Stimulated activated CD8-positive, alpha-beta memory T cell treated with anti-CD3 and anti-CD28 coated beads, Interleukin-15, amount 100 ng/mL, for 1 hour (primary cell): ENCODE measurements at regions not wholly inside any gene's neighbourhood (a gene's known extent, or its start where the extent isn't known, plus 50 kb on each side); places are given as distances from the start of the nearest gene placed in this dataset.

Source experiments
- DNase-seq: peaks from one replicate; pipeline ENCODE4 v3.0.0-alpha.2; 2020; ENCODE audit warnings: low read depth

GRCh38 chr10:128875956-128876736 is 590.9 kb upstream of the MGMT start:
- no peak for DNase-seq

DNA sequence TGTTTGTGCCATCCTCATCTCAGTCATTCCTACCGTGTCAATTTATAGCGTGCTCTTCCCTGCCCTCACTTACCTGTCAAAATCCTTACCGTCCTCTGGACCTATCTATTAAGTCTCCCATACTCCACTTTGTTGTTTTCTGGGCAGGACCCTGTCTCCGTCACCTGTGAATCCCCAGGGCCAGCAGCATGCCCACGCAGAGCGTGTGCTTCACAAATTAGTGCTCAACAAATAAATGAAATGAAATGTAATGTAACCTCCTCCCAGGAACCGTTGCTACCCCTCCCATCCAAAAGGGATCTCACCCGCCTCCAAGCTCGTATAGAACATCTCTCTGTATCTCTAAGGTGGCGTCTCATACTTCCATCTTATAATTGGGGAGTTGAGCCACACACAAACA is 589.9 kb upstream of the MGMT start:
- DNase-seq, result no peak

DNA sequence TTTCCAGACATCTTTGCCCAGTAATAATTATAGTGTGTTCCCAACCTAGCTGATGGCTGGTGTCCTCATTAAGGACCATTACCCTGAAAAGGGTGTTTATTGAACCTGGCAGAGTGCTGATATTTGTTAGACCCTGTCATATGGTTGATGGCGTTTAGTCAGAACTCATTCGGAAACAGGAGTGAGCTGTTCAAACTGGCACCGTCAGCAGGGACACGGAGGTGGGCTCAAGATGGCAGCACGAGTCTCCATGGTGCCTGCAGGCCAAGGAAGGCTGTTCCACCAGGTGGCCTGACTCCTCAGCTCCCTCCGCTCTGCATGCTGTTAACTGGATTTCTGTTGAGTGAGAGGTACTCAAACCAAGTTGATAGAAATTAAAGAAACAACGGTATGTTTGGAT is 589.1 kb upstream of the MGMT start:
- DNase-seq, result no peak

DNA sequence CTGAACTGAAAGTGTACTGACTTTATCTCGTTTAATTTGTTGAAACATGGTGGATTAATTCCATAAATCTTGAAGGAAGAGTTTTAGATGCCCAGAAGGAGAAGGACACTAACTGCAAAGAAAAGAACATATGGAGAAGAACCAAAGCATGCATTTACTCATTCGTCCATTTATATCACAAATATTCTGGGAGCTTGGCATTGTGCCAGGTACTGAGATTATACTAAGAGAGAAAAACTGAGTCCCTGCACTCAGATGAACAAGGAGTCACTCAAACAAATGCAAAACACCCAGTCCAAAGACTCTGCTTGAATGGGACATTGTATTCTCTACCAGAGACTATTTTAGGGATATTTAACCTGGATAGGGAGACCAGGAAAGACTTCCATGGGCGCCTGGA is 588.0 kb upstream of the MGMT start:
- DNase-seq, result no peak

DNA sequence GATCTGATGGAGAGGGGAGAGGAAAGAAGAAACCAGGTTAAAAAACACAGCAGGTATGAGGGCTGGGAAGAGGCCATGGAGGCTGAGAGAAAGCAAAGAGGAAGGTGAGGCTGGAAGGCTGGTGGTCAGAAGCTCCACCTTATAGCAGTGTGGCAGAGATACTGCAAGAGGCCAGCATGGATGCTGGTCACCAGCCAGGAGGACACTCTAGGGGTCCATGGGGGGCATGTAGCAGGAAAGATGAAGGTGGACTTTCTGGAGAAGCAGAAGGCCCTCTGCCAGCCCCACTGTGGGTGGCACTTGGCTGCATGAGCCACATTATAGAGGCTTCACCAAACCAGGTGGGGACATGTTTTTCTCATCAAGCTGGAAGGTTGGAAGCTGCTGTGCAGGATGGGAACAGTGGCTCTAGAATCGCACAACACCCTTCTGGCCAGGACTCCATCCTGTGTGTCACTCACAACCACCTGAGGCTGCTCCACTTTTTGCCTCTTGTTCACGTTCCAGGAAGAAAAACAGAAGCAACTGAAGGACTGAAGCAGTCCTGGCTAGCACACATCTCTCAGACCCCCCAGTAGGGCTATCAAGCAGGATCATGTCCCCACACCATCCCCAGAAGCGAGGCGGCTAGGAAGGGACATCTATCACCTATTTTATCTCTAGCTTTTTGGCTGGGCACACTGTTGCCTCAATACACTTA is 587.5 kb upstream of the MGMT start:
- no peak for DNase-seq

GRCh38 chr10:128880159-128880725 is 586.8 kb upstream of the MGMT start:
- DNase-seq, result no peak

DNA sequence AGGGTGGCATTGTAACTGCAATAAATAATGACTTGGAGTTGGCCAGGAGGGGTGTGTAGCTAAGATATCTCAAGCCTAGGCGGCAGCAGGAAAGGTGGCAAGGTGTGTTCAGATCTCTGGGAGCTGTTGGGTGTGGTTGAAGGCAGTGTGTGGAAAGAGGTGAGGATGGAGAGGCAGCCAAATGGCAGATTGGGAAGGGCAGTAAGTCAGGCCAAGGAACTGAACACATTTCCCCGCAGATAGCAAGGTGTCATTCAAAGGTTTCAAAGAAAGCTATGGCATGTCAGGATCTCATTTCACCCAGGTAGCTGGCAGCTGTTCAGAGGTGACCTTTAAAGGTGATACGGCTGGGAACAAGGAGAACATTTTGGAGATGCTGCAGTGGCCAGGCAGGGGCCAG is 586.0 kb upstream of the MGMT start:
- no peak for DNase-seq

GRCh38 chr10:128883231-128884032 is 583.6 kb upstream of the MGMT start:
- DNase-seq, result no peak

GRCh38 chr10:128884033-128884425 is 583.0 kb upstream of the MGMT start:
- no peak for DNase-seq

DNA sequence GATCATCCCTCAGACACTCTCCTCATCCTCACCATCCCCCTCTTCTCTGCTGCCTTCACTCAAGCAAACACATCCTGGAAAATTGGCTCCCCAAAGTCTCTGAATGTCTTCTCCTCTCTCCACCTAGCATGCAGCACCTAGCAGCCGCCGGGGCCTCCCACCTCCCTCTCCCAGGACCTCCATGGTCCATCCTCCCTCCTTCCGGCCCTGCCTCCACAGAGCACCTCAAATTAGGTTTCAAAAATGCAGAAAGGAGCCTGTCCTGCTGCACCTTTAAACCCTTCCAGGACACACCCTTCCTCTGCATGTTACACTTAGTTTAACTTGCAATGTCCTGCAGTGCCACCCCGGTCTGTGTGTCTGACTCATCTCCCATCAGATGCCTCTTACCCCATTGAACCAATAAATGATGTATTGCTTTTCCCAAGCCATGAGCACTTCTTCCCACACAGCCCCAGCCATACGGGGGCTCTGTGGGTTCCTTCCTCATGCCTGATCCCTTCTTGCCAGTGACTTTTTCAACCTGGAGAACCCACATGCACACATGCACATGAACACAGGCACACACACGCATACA is 582.5 kb upstream of the MGMT start:
- no peak for DNase-seq

- DNase-seq, result no peak
Measured at GRCh38 chr10:128885573-128886555, 581.2 kb upstream of the MGMT start.

GRCh38 chr10:128887856-128888255 is 579.2 kb upstream of the MGMT start:
- no peak for DNase-seq

DNA sequence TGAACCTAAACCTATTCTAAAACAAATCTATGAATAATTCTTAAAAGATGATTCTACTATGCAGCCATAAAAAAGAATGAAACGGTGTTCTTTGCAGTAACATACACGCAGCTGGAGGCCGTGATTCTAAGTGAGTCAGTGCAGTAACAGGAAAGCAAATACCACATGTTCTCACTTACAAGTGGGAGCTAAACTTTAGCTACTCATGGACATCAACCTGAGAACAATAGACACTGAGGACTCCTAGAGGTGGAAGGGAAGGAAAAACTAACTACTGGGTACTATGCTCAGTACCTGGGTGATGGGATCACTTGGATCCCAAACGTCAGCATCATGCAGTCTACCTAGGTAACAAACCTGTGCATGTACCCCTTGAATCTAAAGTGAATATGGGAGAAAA is 575.0 kb upstream of the MGMT start:
- DNase-seq, result no peak

- DNase-seq, result no peak
Measured at GRCh38 chr10:128894641-128895040, 572.4 kb upstream of the MGMT start.

DNA sequence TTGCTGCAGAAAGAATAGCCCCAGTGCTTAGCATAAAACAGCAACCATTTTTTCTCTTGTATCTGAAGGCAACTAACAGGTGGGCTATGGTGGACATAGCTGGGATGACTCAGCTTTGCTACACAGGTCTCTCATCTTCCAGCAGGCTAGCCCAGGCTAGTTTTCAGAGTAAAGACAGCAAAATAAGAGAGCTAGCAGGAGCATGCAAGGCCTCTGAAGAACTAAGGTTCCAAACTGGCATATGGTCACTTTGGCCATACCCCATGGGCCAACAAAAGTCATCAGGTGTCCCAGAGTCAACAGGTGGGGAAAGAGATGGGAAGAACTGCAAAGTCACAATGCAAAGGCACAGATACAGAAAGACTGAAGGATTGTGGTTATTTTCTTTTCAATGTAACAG is 571.6 kb upstream of the MGMT start:
- no peak for DNase-seq

- DNase-seq, result no peak
Measured at GRCh38 chr10:128896116-128896795, 570.8 kb upstream of the MGMT start.

DNA sequence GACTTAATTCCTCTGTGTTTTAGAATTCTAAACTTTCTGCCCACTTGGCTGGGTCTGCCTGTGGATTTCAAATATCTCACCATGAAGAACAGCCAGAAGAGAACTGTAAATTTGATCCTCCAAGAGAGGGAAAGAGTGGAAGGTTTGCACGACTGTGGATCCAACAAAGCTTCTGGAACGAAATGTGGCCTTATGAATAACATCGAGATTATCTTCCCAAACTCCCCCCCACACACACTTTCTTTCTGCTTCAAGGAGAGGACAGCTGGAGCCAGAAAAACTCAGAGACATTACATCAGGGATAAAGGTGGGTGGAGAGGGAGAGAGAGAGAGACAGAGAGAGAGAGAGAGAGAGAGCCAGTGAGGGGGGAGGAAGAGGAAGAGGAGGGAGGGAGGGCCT is 570.1 kb upstream of the MGMT start:
- no peak for DNase-seq

DNA sequence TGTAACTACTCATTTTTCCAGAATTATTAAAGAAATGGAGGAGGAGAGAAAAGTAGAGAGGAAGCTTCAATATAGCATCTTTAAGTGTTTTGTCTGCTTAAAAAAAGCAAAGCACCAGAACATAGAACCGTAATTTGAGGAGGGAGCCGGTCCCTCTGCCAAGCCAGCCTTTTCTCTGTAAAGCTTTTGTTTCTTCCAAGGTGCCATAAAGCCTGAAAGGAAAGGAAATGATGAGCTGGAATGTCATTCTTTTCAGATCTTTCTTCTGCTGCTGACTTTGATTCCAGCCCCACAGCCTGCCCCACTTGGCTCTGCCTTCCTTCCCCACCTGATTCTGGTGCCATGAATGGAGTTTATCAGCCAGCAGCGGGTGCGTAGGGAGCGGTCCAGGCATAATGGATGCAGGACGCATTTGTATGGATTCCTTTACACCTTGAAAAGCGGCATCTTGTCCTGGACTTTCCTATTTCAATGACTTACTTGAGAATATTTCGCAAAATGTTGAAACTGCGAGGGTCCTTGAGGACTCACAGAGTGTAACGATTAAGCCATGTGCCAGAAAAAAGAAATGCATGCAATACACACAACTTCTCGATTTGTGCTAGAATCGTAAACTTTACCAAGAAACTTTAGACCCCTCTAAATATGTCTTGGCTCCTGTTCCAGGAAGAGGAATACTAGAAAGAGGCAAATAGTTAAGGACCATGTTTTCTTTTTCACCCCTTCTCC is 569.5 kb upstream of the MGMT start:
- no peak for DNase-seq

GRCh38 chr10:128898133-128898915 is 568.7 kb upstream of the MGMT start:
- no peak for DNase-seq
